ENCODE measurements at regions not wholly inside any gene's neighbourhood (a gene's known extent, or its start where the extent isn't known, plus 50 kb on each side); places are given as distances from the start of the nearest gene placed in this dataset.

- Histone ChIP-seq H3K79me2 (replicated peaks; ENCODE audit: insufficient read depth) (no peaks in the 10 kb centered on the region), H3F3A (replicated peaks; ENCODE audit: low read depth) (no peaks in the 10 kb centered on the region), H3K27ac (ENCODE audit: low read depth) (no peak overlapping the region), H2AFZ (no peak overlapping the region), H3K9me2 (ENCODE audit: insufficient read depth) (no peaks in the 10 kb centered on the region), H3K36me3 (ENCODE audit: insufficient read depth) (0 out of 2 replicates have a peak, but pooled peaks cover 3% of the 10 kb centered on the region), H4K20me1 (replicated peaks; ENCODE audit: insufficient read depth) (no peaks in the 10 kb centered on the region), H3K4me1 (ENCODE audit: insufficient read depth) (no peaks in the 10 kb centered on the region), H3K4me3 (no peak overlapping the region), H3K4me2 (no peak overlapping the region), H3K27me3 (ENCODE audit: insufficient read depth) (no peaks in the 10 kb centered on the region)
- DNase-seq (ENCODE audit: low spot score) (no peak), ATAC-seq (no peak)
- Mint-ChIP-seq H3K27ac (no peak overlapping the region), H3K4me3 (no peak overlapping the region), H3K27me3 (ENCODE audit: insufficient read depth, low read depth, poor library complexity) (peaks cover 4% of the 10 kb centered on the region), H3K4me1 (no peaks in the 10 kb centered on the region), H3K36me3 (ENCODE audit: low read depth) (peaks cover 50% of the 10 kb centered on the region), H3K9me3 (peaks cover 95% of the 10 kb centered on the region)
- TF ChIP-seq ZNF462 (CRISPR knock-in tag; IDR thresholded peaks at IDR 0.05) (no peak), EZH2 (IDR thresholded peaks at IDR 0.05; ENCODE audit: low read depth, unreplicated experiment) (no peak), JUNB (IDR thresholded peaks at IDR 0.05; ENCODE audit: unreplicated experiment) (no peak), POLR2AphosphoS5 (IDR thresholded peaks at IDR 0.05; ENCODE audit: low read depth) (no peak), CTCF (conservative IDR thresholded peaks at IDR 0.05; ENCODE audit: low read depth in 2 of 2) (no peak), ZNF114 (CRISPR knock-in tag; IDR thresholded peaks at IDR 0.05) (no peak)
Measured at GRCh38 chr12:127560041-127560478, 706.9 kb upstream of the TMEM132C start.
